H1 (cell line): ENCODE measurements at regions not wholly inside any gene's neighbourhood (a gene's known extent, or its start where the extent isn't known, plus 50 kb on each side); places are given as distances from the start of the nearest gene placed in this dataset.

Source experiments
- CTCF ChIA-PET: fragments of 300-600 bp; sonication (Branson Sonifier 250); formaldehyde crosslinking; loops from one replicate; lab custom pipeline; 2021; ENCODE audit not compliant: partially characterized antibody; lab: Charles Lee
- POLR2A ChIA-PET: fragments of 300-600 bp; sonication (Branson Sonifier 250); formaldehyde crosslinking; loops from one replicate; lab custom pipeline; 2021; ENCODE audit warnings: inconsistent platforms; ENCODE audit not compliant: partially characterized antibody; lab: Charles Lee
- DNase-seq, 2 experiments: peaks; one replicate each; pipeline versions ENCODE4 v3.0.0 to v3.0.0-alpha.2; 2010 to 2022; ENCODE audit warnings: low spot score in 2 of 2, low read depth in 1 of 2, mixed read lengths in 1 of 2
- FAIRE-seq: peaks from 2 replicates; lab custom pipeline; 2011; peaks lifted over from hg19 to GRCh38; lab: Jason Lieb, UNC
- H2AFZ ChIP-seq: 2 replicates; pipeline ENCODE4 v1.8.1; 2012; ENCODE audit warnings: low read length, inconsistent platforms
- H2AK5ac ChIP-seq: 2 replicates; pipeline ENCODE4 v1.6.1; 2013; ENCODE audit warnings: low read depth, low read length
- H2BK120ac ChIP-seq: replicated peaks from 2 replicates; pipeline ENCODE3; 2013; ENCODE audit warnings: low read depth, low read length, inconsistent platforms
- H2BK12ac ChIP-seq: 2 replicates; pipeline ENCODE4 v1.6.1; 2013; ENCODE audit warnings: low read depth, low read length
- H2BK15ac ChIP-seq: 2 replicates; pipeline ENCODE4 v1.6.1; 2013; ENCODE audit warnings: low read length
- H2BK20ac ChIP-seq: 2 replicates; pipeline ENCODE4 v1.6.1; 2013; ENCODE audit warnings: low read length
- H2BK5ac ChIP-seq: 2 replicates; pipeline ENCODE4 v1.6.1; 2013; ENCODE audit warnings: low read depth, low read length
- H3K14ac ChIP-seq: 2 replicates; pipeline ENCODE4 v1.6.1; 2013; ENCODE audit warnings: inconsistent platforms; ENCODE audit not compliant: insufficient read length
- H3K18ac ChIP-seq: 2 replicates; pipeline ENCODE4 v1.6.1; 2013; ENCODE audit warnings: low read length; ENCODE audit errors: extremely low read depth
- H3K23ac ChIP-seq: 2 replicates; pipeline ENCODE4 v1.6.1; 2013; ENCODE audit warnings: inconsistent platforms; ENCODE audit not compliant: insufficient read length
- H3K23me2 ChIP-seq: 2 replicates; pipeline ENCODE4 v1.6.1; 2013; ENCODE audit warnings: low read depth, low read length
- H3K27ac ChIP-seq: 2 replicates; pipeline ENCODE4 v1.6.1; 2011; ENCODE audit warnings: low read depth, low read length, inconsistent platforms
- H3K27me3 ChIP-seq, 4 experiments: replicated peaks in 1 of 4; 1 replicate in 1 of 4; 2 replicates in 3 of 4; pipeline versions ENCODE4 v1.6.1 to v1.8.1; 2011 to 2013; ENCODE audit warnings: low read length in 3 of 4, mild to moderate bottlenecking in 3 of 4, inconsistent platforms in 2 of 4, mixed read lengths in 2 of 4, moderate library complexity in 1 of 4; ENCODE audit not compliant: control insufficient read depth in 3 of 4, insufficient read depth in 3 of 4; ENCODE audit errors: extremely low read depth in 1 of 4
- H3K36me3 ChIP-seq, 4 experiments: 2 replicates each; pipeline versions ENCODE4 v1.6.1 to v1.8.1; 2011 to 2013; ENCODE audit warnings: mild to moderate bottlenecking in 4 of 4, low read length in 3 of 4, moderate library complexity in 2 of 4, control low read depth in 1 of 4, inconsistent platforms in 1 of 4; ENCODE audit not compliant: insufficient read depth in 4 of 4, control insufficient read depth in 2 of 4
- H3K4ac ChIP-seq: replicated peaks from 2 replicates; pipeline ENCODE3; 2013; ENCODE audit warnings: low read length, low read depth, mixed read lengths, inconsistent platforms; ENCODE audit not compliant: insufficient read length
- H3K4me1 ChIP-seq, 4 experiments: replicated peaks in 1 of 4; 1 replicate in 1 of 4; 2 replicates in 3 of 4; pipeline versions ENCODE4 v1.6.1 to v1.8.1; 2011 to 2013; ENCODE audit warnings: low read length in 3 of 4, inconsistent platforms in 2 of 4, mixed read lengths in 1 of 4; ENCODE audit not compliant: insufficient read depth in 4 of 4, control insufficient read depth in 3 of 4
- H3K4me2 ChIP-seq, 2 experiments: 2 replicates each; pipeline versions ENCODE4 v1.6.1 to v1.8.1; 2011 to 2013; ENCODE audit warnings: low read depth in 2 of 2, low read length in 2 of 2, control low read depth in 1 of 2, inconsistent platforms in 1 of 2, mild to moderate bottlenecking in 1 of 2; ENCODE audit not compliant: insufficient read depth in 1 of 2
- H3K4me3 ChIP-seq, 4 experiments: fragments of 200-600, 300-600 bp in 1 of 4; sonication (generic), shearing (Covaris generic), sonication (Bioruptor Twin) in 1 of 4; 2 replicates each; pipeline versions ENCODE4 v1.5.1 to v1.8.1; 2011 to 2016; ENCODE audit warnings: low read length in 4 of 4, low read depth in 3 of 4, control low read depth in 2 of 4, inconsistent platforms in 2 of 4, mild to moderate bottlenecking in 2 of 4, mixed read lengths in 1 of 4, moderate library complexity in 1 of 4; ENCODE audit not compliant: insufficient read depth in 2 of 4; ENCODE audit errors: extremely low read depth in 1 of 4
- H3K56ac ChIP-seq: replicated peaks from 2 replicates; pipeline ENCODE3; 2013; ENCODE audit warnings: low read depth, mild to moderate bottlenecking, mixed read lengths, low read length, inconsistent platforms; ENCODE audit not compliant: insufficient read length
- H3K79me1 ChIP-seq: 2 replicates; pipeline ENCODE4 v1.6.1; 2013; ENCODE audit warnings: low read depth, low read length, control low read depth
- H3K79me2 ChIP-seq, 2 experiments: 2 replicates each; pipeline versions ENCODE4 v1.6.1 to v1.8.1; 2012 to 2013; ENCODE audit warnings: low read length in 2 of 2, mild to moderate bottlenecking in 2 of 2, inconsistent platforms in 1 of 2; ENCODE audit not compliant: insufficient read depth in 2 of 2, control insufficient read depth in 1 of 2
- H3K9ac ChIP-seq, 4 experiments: replicated peaks in 1 of 4; 1 replicate in 1 of 4; 2 replicates in 3 of 4; pipeline versions ENCODE4 v1.6.1 to v1.8.1; 2011 to 2013; ENCODE audit warnings: low read depth in 3 of 4, low read length in 3 of 4, control low read depth in 2 of 4, mild to moderate bottlenecking in 2 of 4, moderate library complexity in 2 of 4, inconsistent platforms in 1 of 4; ENCODE audit errors: extremely low read depth in 1 of 4
- H3K9me3 ChIP-seq, 2 experiments: 2 replicates each; pipeline versions ENCODE4 v1.6.1 to v1.8.1; 2012 to 2013; ENCODE audit warnings: mild to moderate bottlenecking in 2 of 2, moderate library complexity in 2 of 2, control low read depth in 1 of 2, inconsistent platforms in 1 of 2, low read depth in 1 of 2, low read length in 1 of 2, mixed read lengths in 1 of 2; ENCODE audit not compliant: insufficient read depth in 2 of 2
- H4K20me1 ChIP-seq, 2 experiments: replicated peaks in 1 of 2; 2 replicates each; pipeline versions ENCODE3 to v1.8.1; 2011 to 2013; ENCODE audit warnings: inconsistent platforms in 2 of 2, low read length in 2 of 2, mild to moderate bottlenecking in 1 of 2; ENCODE audit not compliant: insufficient read depth in 2 of 2, control insufficient read depth in 1 of 2
- H4K5ac ChIP-seq: 2 replicates; pipeline ENCODE4 v1.6.1; 2013; ENCODE audit warnings: low read length, low read depth, mixed read lengths, inconsistent platforms; ENCODE audit not compliant: insufficient read length
- H4K8ac ChIP-seq: 2 replicates; pipeline ENCODE4 v1.8.0; 2013; ENCODE audit warnings: mild to moderate bottlenecking, moderate library complexity, low read length, inconsistent platforms; ENCODE audit not compliant: insufficient read depth; ENCODE audit errors: extremely low read depth
- H4K91ac ChIP-seq: replicated peaks from 2 replicates; pipeline ENCODE3; 2013; ENCODE audit warnings: low read length, mixed read lengths, inconsistent platforms; ENCODE audit not compliant: insufficient read length
- CHD2 ChIP-seq: IDR thresholded peaks from 2 replicates; pipeline ENCODE4 v1.6.1; 2012; ENCODE audit warnings: low read length, improper control_type of control experiment
- E2F6 ChIP-seq: IDR thresholded peaks from 2 replicates; pipeline ENCODE4 v1.6.1; 2012; ENCODE audit warnings: inconsistent platforms
- GTF2F1 ChIP-seq: IDR thresholded peaks from 2 replicates; pipeline ENCODE4 v1.6.1; 2012; ENCODE audit warnings: low read depth, low read length, improper control_type of control experiment, borderline replicate concordance
- KDM1A ChIP-seq: fragments of 200-600, 300-600 bp; sonication (generic); IDR thresholded peaks from 2 replicates; pipeline ENCODE4 v1.7.1; 2016; ENCODE audit warnings: mild to moderate bottlenecking, low read length, borderline replicate concordance
- MAX ChIP-seq: IDR thresholded peaks from 2 replicates; pipeline ENCODE4 v1.6.1; 2012; ENCODE audit warnings: inconsistent platforms
- NANOG ChIP-seq: IDR thresholded peaks from 2 replicates; pipeline ENCODE4 v1.6.1; 2011; ENCODE audit warnings: low read length, low read depth, mild to moderate bottlenecking, inconsistent platforms; ENCODE audit not compliant: insufficient read depth, poor library complexity, severe bottlenecking
- SP2 ChIP-seq: IDR thresholded peaks from 2 replicates; pipeline ENCODE4 v1.6.1; 2012; ENCODE audit warnings: mild to moderate bottlenecking, low read length, inconsistent platforms
- TAF1 ChIP-seq: IDR thresholded peaks from 2 replicates; pipeline ENCODE4 v1.6.1; 2011; ENCODE audit warnings: mild to moderate bottlenecking, low read depth, low read length
- TBP ChIP-seq: IDR thresholded peaks from 2 replicates; pipeline ENCODE4 v1.6.1; 2011; ENCODE audit warnings: low read depth, low read length, improper control_type of control experiment
- USF2 ChIP-seq: IDR thresholded peaks from 2 replicates; pipeline ENCODE4 v1.6.1; 2011; ENCODE audit warnings: low read length, improper control_type of control experiment
- ZNF274 ChIP-seq: IDR thresholded peaks from 2 replicates; pipeline ENCODE4 v1.7.0; 2012; ENCODE audit warnings: low read length, borderline replicate concordance; ENCODE audit errors: extremely low read depth
- WGBS, 2 experiments: shearing (Covaris generic) in 1 of 2; methylation state at CpG; one replicate each; pipeline versions ENCODE4 v1.1.6 to v1.1.7; 2013 to 2015; ENCODE audit warnings: low lambda C conversion rate in 2 of 2, mixed read lengths in 2 of 2, inconsistent platforms in 1 of 2, low coverage in 1 of 2, missing lambda C conversion rate in 1 of 2; ENCODE audit not compliant: insufficient replicate concordance in 2 of 2, insufficient coverage in 1 of 2, insufficient read length in 1 of 2; ENCODE audit errors: extremely low coverage in 1 of 2, missing lambda C conversion rate in 1 of 2; 5-methylcytosine and 5-hydroxymethylcytosine counted together

DNA sequence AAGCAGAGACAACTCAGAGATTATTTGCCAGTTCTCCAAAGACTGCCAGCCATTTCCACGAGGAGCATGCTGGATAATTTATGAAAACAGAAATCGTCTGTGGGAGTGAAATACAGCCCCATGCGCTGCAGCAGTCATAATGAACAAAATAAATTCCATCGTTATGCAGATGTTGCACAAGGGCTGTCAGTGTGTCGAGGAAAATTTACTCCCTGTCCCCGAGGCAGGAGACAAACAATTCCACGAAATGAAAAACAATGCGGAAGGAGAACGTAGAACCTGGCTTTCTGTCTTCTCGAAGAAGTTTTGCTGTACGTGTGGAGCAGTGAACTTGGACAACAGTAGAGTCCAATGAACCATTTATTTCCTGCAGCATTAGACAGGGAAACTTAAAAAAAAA lies 399.4 kb downstream of the CD83 start:
- no peaks in the 10 kb centered on the region for H4K20me1 ChIP-seq
- H3K79me1 ChIP-seq: no peaks in the 10 kb centered on the region
- no peak overlapping the region for H2BK12ac ChIP-seq
- TF ChIP-seq SP2 (no peak), TBP (no peak), GTF2F1 (no peak), USF2 (no peak), CHD2 (no peak), KDM1A (no peak), MAX (no peak), NANOG (no peak), TAF1 (no peak), E2F6 (no peak), ZNF274 (no peak)
- no peaks in the 10 kb centered on the region for H3K9me3 ChIP-seq
- ChIA-PET POLR2A (no interaction called here), CTCF (interaction anchor here (0.6 to 0.8 kb wide), 2 partner anchors 32 to 675 kb away, joined by 3 to 4 read pairs; no protein-coding TSS in a partner anchor)
- H2AK5ac ChIP-seq: no peak overlapping the region
- H3K27ac ChIP-seq: no peak overlapping the region
- no peaks in the 10 kb centered on the region for H3K36me3 ChIP-seq
- H3K23ac ChIP-seq: no peak overlapping the region
- no peak overlapping the region for H4K5ac ChIP-seq
- H3K4me1 ChIP-seq: peaks cover 0 to 4% (median 0%) of the 10 kb centered on the region in 4 experiments; a peak in 2 of 7 replicates
- FAIRE-seq (no peak), DNase-seq (no peak)
- H3K79me2 ChIP-seq: no peaks in the 10 kb centered on the region
- H2BK120ac ChIP-seq: no peak overlapping the region
- H2BK20ac ChIP-seq: no peak overlapping the region
- H3K4ac ChIP-seq: no peak overlapping the region
- no peak overlapping the region for H2BK15ac ChIP-seq
- H2AFZ ChIP-seq: no peak overlapping the region
- no peak overlapping the region for H3K18ac ChIP-seq
- no peak overlapping the region for H3K56ac ChIP-seq
- H3K4me2 ChIP-seq: no peak overlapping the region
- no peak overlapping the region for H3K14ac ChIP-seq
- no peak overlapping the region for H3K4me3 ChIP-seq
- no peaks in the 10 kb centered on the region; the same call in 1 of the 2 replicates for H3K23me2 ChIP-seq
- WGBS, 2 experiments: 92% methylated on average over 11 of the region's 11 CpGs; no CpG with 5 or more reads in 1 of the 2 experiments
- no peak overlapping the region for H3K9ac ChIP-seq
- no peak overlapping the region for H2BK5ac ChIP-seq
- H3K27me3 ChIP-seq: no peaks in the 10 kb centered on the region
- H4K8ac ChIP-seq: no peak overlapping the region
- H4K91ac ChIP-seq: no peak overlapping the region
